ENCODE measurements at regions not wholly inside any gene's neighbourhood (a gene's known extent, or its start where the extent isn't known, plus 50 kb on each side); places are given as distances from the start of the nearest gene placed in this dataset.

- Histone ChIP-seq H3K4me2 (ENCODE audit: insufficient read depth, low read length) (no peak overlapping the region), H3K9ac (replicated peaks; ENCODE audit: extremely low read depth, insufficient read depth, low read length) (no peak overlapping the region), H3K4me1 (ENCODE audit: control insufficient read depth, extremely low read depth, insufficient read depth, low read length) (peaks cover 5% of the 10 kb centered on the region), H3K27me3 (ENCODE audit: control insufficient read depth in 2 of 2, insufficient read depth in 2 of 2, low read length in 2 of 2) (no peaks in the 10 kb centered on the region), H3K27ac (ENCODE audit: insufficient read depth, low read depth, low read length) (no peak overlapping the region), H3K36me3 (ENCODE audit: control insufficient read depth in 2 of 2, extremely low read depth in 1 of 2, insufficient read depth in 2 of 2, low read length in 2 of 2) (no peaks in the 10 kb centered on the region), H3K79me2 (ENCODE audit: control insufficient read depth, insufficient read depth, low read length) (no peaks in the 10 kb centered on the region), H2AFZ (ENCODE audit: low read depth, low read length) (no peak overlapping the region), H3K4me3 (replicated peaks in 1 of 3; ENCODE audit: insufficient read depth in 1 of 3, low read depth in 1 of 3, low read length in 3 of 3) (no peak overlapping the region), H4K20me1 (replicated peaks; ENCODE audit: control insufficient read depth, extremely low read depth, insufficient read depth, low read length) (no peaks in the 10 kb centered on the region), H3K9me3 (replicated peaks; ENCODE audit: control insufficient read depth, insufficient read depth, low read length) (no peaks in the 10 kb centered on the region), H3K9me1 (replicated peaks; ENCODE audit: control insufficient read depth, extremely low read depth, insufficient read depth, low read length) (no peaks in the 10 kb centered on the region)
- ChIA-PET POLR2A (no interaction called here), CTCF (interaction anchor here (1.3 to 1.8 kb wide), 4 partner anchors 8 to 994 kb away, joined by 4 to 11 read pairs (median 5); no protein-coding TSS in a partner anchor)
- TF ChIP-seq CTCF (IDR thresholded peaks at IDR 0.05; ENCODE audit: extremely low read depth in 1 of 2, insufficient read depth in 1 of 2, low read depth in 1 of 2, low read length in 2 of 2) (no peak), JUN (IDR thresholded peaks at IDR 0.05; ENCODE audit: borderline replicate concordance, insufficient read depth, insufficient read length, low read depth) (no peak), POLR2AphosphoS5 (IDR thresholded peaks at IDR 0.05; ENCODE audit: insufficient read depth, low read depth, low read length) (no peak), EZH2 (IDR thresholded peaks at IDR 0.05; ENCODE audit: borderline replicate concordance, low read depth, low read length, severe bottlenecking) (no peak), MYC (IDR thresholded peaks at IDR 0.05; ENCODE audit: low read depth, low read length) (no peak), GATA2 (IDR thresholded peaks at IDR 0.05; ENCODE audit: insufficient read depth, insufficient read length, low read depth, low read length) (no peak)
- DNase-seq (ENCODE audit: low read depth, low spot score) (no peak), FAIRE-seq (no peak)
- no TSS peak for BruUV-seq (replicated peaks)
- dilution Hi-C loops (cut with MboI; ENCODE audit: extremely low pct_ligation_motif_present, low sequenced_read_pairs): no loop called here
- intact Hi-C loops (cut with micrococcal nuclease): no loop called here
These were observed 64.3 kb upstream of the MDFIC start for GRCh38 chr7:114857605-114858004.

DNA sequence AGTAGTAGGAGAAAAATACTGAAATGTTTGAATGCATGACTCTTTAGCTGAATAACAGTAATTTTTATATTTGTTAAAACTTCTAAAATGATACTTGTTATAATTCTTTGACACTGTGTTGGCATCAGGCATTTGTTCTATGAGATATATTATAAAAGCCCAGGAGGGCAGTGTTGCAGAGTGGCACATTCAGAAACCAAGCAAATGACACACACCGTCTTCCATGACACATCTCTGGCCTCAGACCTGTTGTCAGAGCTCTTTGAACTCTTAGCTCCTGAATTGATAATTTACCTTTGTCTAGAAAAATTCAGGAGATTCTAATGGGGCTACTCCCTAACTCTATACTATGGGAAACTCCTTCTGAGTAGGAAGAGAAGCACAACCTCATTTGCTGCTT, 62.4 kb upstream of the MDFIC start:
- H3K9ac ChIP-seq (replicated peaks; ENCODE audit: extremely low read depth, insufficient read depth, low read length): no peak overlapping the region
- no peaks in the 10 kb centered on the region for H3K79me2 ChIP-seq (ENCODE audit: control insufficient read depth, insufficient read depth, low read length)
- no peak overlapping the region for H2AFZ ChIP-seq (ENCODE audit: low read depth, low read length)
- intact Hi-C loops (cut with micrococcal nuclease) (no loop called here), dilution Hi-C loops (cut with MboI; ENCODE audit: extremely low pct_ligation_motif_present, low sequenced_read_pairs) (no loop called here)
- H4K20me1 ChIP-seq (replicated peaks; ENCODE audit: control insufficient read depth, extremely low read depth, insufficient read depth, low read length): no peaks in the 10 kb centered on the region
- no TSS peak for BruUV-seq (replicated peaks)
- H3K27ac ChIP-seq (ENCODE audit: insufficient read depth, low read depth, low read length): no peak overlapping the region
- no peaks in the 10 kb centered on the region for H3K9me1 ChIP-seq (replicated peaks; ENCODE audit: control insufficient read depth, extremely low read depth, insufficient read depth, low read length)
- CTCF ChIA-PET: interaction anchor here (2.0 kb wide), 1 partner anchor 821 kb away, joined by 6 read pairs; no protein-coding TSS in a partner anchor
- peaks cover 5% of the 10 kb centered on the region for H3K4me1 ChIP-seq (ENCODE audit: control insufficient read depth, extremely low read depth, insufficient read depth, low read length)
- POLR2A ChIA-PET: no interaction called here
- TF ChIP-seq EZH2 (IDR thresholded peaks at IDR 0.05; ENCODE audit: borderline replicate concordance, low read depth, low read length, severe bottlenecking) (no peak), MYC (IDR thresholded peaks at IDR 0.05; ENCODE audit: low read depth, low read length) (no peak), JUN (IDR thresholded peaks at IDR 0.05; ENCODE audit: borderline replicate concordance, insufficient read depth, insufficient read length, low read depth) (no peak), CTCF (IDR thresholded peaks at IDR 0.05; ENCODE audit: extremely low read depth in 1 of 2, insufficient read depth in 1 of 2, low read depth in 1 of 2, low read length in 2 of 2) (no peak), POLR2AphosphoS5 (IDR thresholded peaks at IDR 0.05; ENCODE audit: insufficient read depth, low read depth, low read length) (no peak), FOS (IDR thresholded peaks at IDR 0.05; ENCODE audit: borderline replicate concordance, insufficient read depth, low read length) (no peak), POLR2A (IDR thresholded peaks at IDR 0.05; ENCODE audit: low read depth, low read length) (no peak), GATA2 (IDR thresholded peaks at IDR 0.05; ENCODE audit: insufficient read depth, insufficient read length, low read depth, low read length) (no peak)
- TF ChIP-seq, protein P1, sequence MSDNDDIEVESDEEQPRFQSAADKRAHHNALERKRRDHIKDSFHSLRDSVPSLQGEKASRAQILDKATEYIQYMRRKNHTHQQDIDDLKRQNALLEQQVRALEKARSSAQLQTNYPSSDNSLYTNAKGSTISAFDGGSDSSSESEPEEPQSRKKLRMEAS (IDR thresholded peaks at IDR 0.05; ENCODE audit: insufficient read depth, insufficient read length): no peak
- H3K4me2 ChIP-seq (ENCODE audit: insufficient read depth, low read length): no peak overlapping the region
- DNase-seq (ENCODE audit: low read depth, low spot score): no peak
- H3K27me3 ChIP-seq (ENCODE audit: control insufficient read depth in 2 of 2, insufficient read depth in 2 of 2, low read length in 2 of 2): no peaks in the 10 kb centered on the region
- no peak for FAIRE-seq
- H3K9me3 ChIP-seq (replicated peaks; ENCODE audit: control insufficient read depth, insufficient read depth, low read length): no peaks in the 10 kb centered on the region
- H3K4me3 ChIP-seq (replicated peaks in 1 of 3; ENCODE audit: insufficient read depth in 1 of 3, low read depth in 1 of 3, low read length in 3 of 3): no peak overlapping the region
- no peaks in the 10 kb centered on the region for H3K36me3 ChIP-seq (ENCODE audit: control insufficient read depth in 2 of 2, extremely low read depth in 1 of 2, insufficient read depth in 2 of 2, low read length in 2 of 2)

Measured in endothelial cell of umbilical vein (primary cell).